ENCODE measurements at regions not wholly inside any gene's neighbourhood (a gene's known extent, or its start where the extent isn't known, plus 50 kb on each side); places are given as distances from the start of the nearest gene placed in this dataset.

DNA sequence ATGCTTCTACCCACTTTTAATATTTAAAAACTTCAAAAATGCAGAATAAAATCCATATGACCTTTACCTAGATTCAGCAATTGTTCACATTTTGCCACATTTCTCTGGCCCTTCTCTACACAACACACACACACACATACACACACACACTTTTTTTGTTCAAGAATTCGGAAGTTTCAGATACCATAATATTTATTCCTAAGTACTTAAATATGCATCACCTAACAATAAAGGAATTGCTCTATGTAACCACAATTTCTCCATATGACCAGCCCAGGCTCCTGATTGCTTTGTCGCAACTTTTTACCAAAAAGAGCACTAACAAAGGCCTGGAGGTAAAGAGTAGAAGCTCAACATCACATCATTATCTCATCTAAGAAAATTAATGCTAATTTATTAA, 106.6 kb downstream of the FAS start:
- TF ChIP-seq RAD21 (IDR thresholded peaks at IDR 0.05; ENCODE audit: low read depth): no peak
- TF ChIP-seq SP1 (IDR thresholded peaks at IDR 0.05; ENCODE audit: low read depth): no peak
- no TSS peak for BruUV-seq (replicated peaks)
- Histone ChIP-seq H3K9me2 (ENCODE audit: insufficient read depth) (no peaks in the 10 kb centered on the region), H3K79me2 (ENCODE audit: insufficient read depth, low read length) (no peaks in the 10 kb centered on the region), H3K4me2 (ENCODE audit: low read length) (no peak overlapping the region), H3K27me3 (ENCODE audit: insufficient read depth, low read length) (no peaks in the 10 kb centered on the region), H3K4me3 (replicated peaks in 1 of 2; ENCODE audit: low read depth in 1 of 2, low read length in 2 of 2) (no peak overlapping the region), H3K27ac (ENCODE audit: low read depth, low read length) (no peak overlapping the region), H3K36me3 (ENCODE audit: control insufficient read depth in 1 of 2, insufficient read depth in 2 of 2, low read length in 2 of 2) (no peaks in the 10 kb centered on the region), H2AFZ (ENCODE audit: low read depth, low read length, poor library complexity, severe bottlenecking) (no peak overlapping the region), H3K9me3 (ENCODE audit: control insufficient read depth in 1 of 2, insufficient read depth in 1 of 2, low read depth in 1 of 2, low read length in 2 of 2) (no peaks in the 10 kb centered on the region), H3K9ac (ENCODE audit: low read length) (no peak overlapping the region), H4K20me1 (ENCODE audit: insufficient read depth) (no peaks in the 10 kb centered on the region), H3K4me1 (ENCODE audit: control insufficient read depth in 1 of 2, insufficient read depth in 2 of 2, low read length in 2 of 2) (peaks cover 0 to 7% of the 10 kb centered on the region in 2 experiments; a peak in 2 of 4 replicates)
- intact Hi-C loops (cut with micrococcal nuclease): no loop called here
- CTCF ChIA-PET: no interaction called here
- POLR2A ChIA-PET: no interaction called here
- no peak for ATAC-seq
- RAD21 ChIA-PET (ENCODE audit: low non-redundant PET in 1 of 2, low total read pairs in 2 of 2, uncharacterized antibody in 2 of 2, unreplicated experiment in 2 of 2): no interaction called here
- no peak for DNase-seq (ENCODE audit: low read depth, low spot score)

DNA sequence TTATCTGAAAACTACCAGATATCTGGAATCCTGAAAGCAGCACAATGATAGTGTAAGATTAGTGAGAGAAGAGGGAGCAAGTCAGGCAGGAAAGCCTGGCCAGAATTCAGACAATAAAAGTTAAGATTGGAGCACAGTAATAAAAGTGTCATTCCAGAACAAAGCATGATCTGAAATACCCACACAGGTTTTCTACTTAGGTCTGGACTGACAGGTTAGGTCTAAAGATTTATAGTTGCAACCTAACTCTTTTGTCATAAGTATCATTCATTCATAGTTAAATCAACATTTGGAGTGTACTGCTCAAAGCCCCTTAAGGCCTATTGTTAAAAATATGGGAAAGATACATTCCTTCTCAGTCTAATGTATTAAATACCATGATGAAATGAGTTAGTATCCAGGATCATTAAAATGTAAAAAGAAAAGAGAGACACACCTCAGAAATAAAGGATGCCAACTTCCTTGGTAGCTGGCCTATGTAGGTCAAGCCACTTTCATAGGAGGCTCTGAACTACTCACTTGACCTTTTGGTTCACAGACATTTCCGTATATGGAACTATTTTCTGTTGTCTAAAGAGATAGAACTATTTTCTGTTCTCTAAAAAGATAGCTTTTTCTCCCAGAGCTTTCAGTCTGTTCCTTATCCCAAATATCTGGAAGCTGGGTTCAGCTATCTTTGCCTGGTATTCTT, 105.2 kb downstream of the FAS start:
- intact Hi-C loops (cut with micrococcal nuclease): no loop called here
- POLR2A ChIA-PET: no interaction called here
- H3K9me3 ChIP-seq (ENCODE audit: control insufficient read depth in 1 of 2, insufficient read depth in 1 of 2, low read depth in 1 of 2, low read length in 2 of 2): no peaks in the 10 kb centered on the region
- H3K4me3 ChIP-seq (replicated peaks in 1 of 2; ENCODE audit: low read depth in 1 of 2, low read length in 2 of 2): no peak overlapping the region
- RAD21 ChIA-PET (ENCODE audit: low non-redundant PET in 1 of 2, low total read pairs in 2 of 2, uncharacterized antibody in 2 of 2, unreplicated experiment in 2 of 2): no interaction called here
- no peaks in the 10 kb centered on the region for H3K36me3 ChIP-seq (ENCODE audit: control insufficient read depth in 1 of 2, insufficient read depth in 2 of 2, low read length in 2 of 2)
- H3K27me3 ChIP-seq (ENCODE audit: insufficient read depth, low read length): no peaks in the 10 kb centered on the region
- DNase-seq (ENCODE audit: low read depth, low spot score) (no peak), ATAC-seq (no peak)
- no peaks in the 10 kb centered on the region for H3K9me2 ChIP-seq (ENCODE audit: insufficient read depth)
- H3K79me2 ChIP-seq (ENCODE audit: insufficient read depth, low read length): no peaks in the 10 kb centered on the region
- no peak overlapping the region for H3K9ac ChIP-seq (ENCODE audit: low read length)
- no peak overlapping the region for H2AFZ ChIP-seq (ENCODE audit: low read depth, low read length, poor library complexity, severe bottlenecking)
- H3K4me2 ChIP-seq (ENCODE audit: low read length): no peak overlapping the region
- CTCF ChIA-PET: no interaction called here
- no peak overlapping the region for H3K27ac ChIP-seq (ENCODE audit: low read depth, low read length)
- H4K20me1 ChIP-seq (ENCODE audit: insufficient read depth): no peaks in the 10 kb centered on the region
- no TSS peak for BruUV-seq (replicated peaks)
- no peaks in the 10 kb centered on the region for H3K4me1 ChIP-seq (ENCODE audit: control insufficient read depth in 1 of 2, insufficient read depth in 2 of 2, low read length in 2 of 2)
- TF ChIP-seq EZH2phosphoT487 (IDR thresholded peaks at IDR 0.05; ENCODE audit: borderline replicate concordance) (no peak), SRF (IDR thresholded peaks at IDR 0.05; ENCODE audit: low read depth) (no peak), CBX3 (IDR thresholded peaks at IDR 0.05; ENCODE audit: low read depth) (no peak), FOSL1 (IDR thresholded peaks at IDR 0.05; ENCODE audit: low read depth) (no peak), POLR2A (IDR thresholded peaks at IDR 0.05; ENCODE audit: borderline replicate concordance, extremely low read depth, insufficient read depth, insufficient read length) (no peak), CEBPB (IDR thresholded peaks at IDR 0.05; ENCODE audit: low read depth) (no peak), ELF1 (IDR thresholded peaks at IDR 0.05; ENCODE audit: borderline replicate concordance, low read depth) (no peak), ZFX (IDR thresholded peaks at IDR 0.05) (no peak)
- TF ChIP-seq, protein P1, sequence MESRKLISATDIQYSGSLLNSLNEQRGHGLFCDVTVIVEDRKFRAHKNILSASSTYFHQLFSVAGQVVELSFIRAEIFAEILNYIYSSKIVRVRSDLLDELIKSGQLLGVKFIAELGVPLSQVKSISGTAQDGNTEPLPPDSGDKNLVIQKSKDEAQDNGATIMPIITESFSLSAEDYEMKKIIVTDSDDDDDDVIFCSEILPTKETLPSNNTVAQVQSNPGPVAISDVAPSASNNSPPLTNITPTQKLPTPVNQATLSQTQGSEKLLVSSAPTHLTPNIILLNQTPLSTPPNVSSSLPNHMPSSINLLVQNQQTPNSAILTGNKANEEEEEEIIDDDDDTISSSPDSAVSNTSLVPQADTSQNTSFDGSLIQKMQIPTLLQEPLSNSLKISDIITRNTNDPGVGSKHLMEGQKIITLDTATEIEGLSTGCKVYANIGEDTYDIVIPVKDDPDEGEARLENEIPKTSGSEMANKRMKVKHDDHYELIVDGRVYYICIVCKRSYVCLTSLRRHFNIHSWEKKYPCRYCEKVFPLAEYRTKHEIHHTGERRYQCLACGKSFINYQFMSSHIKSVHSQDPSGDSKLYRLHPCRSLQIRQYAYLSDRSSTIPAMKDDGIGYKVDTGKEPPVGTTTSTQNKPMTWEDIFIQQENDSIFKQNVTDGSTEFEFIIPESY (IDR thresholded peaks at IDR 0.05; ENCODE audit: extremely low read depth, insufficient replicate concordance, low read length): no peak
- TF ChIP-seq, protein P2, sequence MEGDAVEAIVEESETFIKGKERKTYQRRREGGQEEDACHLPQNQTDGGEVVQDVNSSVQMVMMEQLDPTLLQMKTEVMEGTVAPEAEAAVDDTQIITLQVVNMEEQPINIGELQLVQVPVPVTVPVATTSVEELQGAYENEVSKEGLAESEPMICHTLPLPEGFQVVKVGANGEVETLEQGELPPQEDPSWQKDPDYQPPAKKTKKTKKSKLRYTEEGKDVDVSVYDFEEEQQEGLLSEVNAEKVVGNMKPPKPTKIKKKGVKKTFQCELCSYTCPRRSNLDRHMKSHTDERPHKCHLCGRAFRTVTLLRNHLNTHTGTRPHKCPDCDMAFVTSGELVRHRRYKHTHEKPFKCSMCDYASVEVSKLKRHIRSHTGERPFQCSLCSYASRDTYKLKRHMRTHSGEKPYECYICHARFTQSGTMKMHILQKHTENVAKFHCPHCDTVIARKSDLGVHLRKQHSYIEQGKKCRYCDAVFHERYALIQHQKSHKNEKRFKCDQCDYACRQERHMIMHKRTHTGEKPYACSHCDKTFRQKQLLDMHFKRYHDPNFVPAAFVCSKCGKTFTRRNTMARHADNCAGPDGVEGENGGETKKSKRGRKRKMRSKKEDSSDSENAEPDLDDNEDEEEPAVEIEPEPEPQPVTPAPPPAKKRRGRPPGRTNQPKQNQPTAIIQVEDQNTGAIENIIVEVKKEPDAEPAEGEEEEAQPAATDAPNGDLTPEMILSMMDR (IDR thresholded peaks at IDR 0.05 in 2 of 3, conservative IDR thresholded peaks at IDR 0.05 in 1 of 3; ENCODE audit: borderline replicate concordance in 1 of 3, insufficient read depth in 1 of 3, low read depth in 2 of 3, low read length in 2 of 3): no peak
- TF ChIP-seq, protein P3, sequence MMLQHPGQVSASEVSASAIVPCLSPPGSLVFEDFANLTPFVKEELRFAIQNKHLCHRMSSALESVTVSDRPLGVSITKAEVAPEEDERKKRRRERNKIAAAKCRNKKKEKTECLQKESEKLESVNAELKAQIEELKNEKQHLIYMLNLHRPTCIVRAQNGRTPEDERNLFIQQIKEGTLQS (IDR thresholded peaks at IDR 0.05): no peak
- TF ChIP-seq, protein P4, sequence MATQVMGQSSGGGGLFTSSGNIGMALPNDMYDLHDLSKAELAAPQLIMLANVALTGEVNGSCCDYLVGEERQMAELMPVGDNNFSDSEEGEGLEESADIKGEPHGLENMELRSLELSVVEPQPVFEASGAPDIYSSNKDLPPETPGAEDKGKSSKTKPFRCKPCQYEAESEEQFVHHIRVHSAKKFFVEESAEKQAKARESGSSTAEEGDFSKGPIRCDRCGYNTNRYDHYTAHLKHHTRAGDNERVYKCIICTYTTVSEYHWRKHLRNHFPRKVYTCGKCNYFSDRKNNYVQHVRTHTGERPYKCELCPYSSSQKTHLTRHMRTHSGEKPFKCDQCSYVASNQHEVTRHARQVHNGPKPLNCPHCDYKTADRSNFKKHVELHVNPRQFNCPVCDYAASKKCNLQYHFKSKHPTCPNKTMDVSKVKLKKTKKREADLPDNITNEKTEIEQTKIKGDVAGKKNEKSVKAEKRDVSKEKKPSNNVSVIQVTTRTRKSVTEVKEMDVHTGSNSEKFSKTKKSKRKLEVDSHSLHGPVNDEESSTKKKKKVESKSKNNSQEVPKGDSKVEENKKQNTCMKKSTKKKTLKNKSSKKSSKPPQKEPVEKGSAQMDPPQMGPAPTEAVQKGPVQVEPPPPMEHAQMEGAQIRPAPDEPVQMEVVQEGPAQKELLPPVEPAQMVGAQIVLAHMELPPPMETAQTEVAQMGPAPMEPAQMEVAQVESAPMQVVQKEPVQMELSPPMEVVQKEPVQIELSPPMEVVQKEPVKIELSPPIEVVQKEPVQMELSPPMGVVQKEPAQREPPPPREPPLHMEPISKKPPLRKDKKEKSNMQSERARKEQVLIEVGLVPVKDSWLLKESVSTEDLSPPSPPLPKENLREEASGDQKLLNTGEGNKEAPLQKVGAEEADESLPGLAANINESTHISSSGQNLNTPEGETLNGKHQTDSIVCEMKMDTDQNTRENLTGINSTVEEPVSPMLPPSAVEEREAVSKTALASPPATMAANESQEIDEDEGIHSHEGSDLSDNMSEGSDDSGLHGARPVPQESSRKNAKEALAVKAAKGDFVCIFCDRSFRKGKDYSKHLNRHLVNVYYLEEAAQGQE (IDR thresholded peaks at IDR 0.05; ENCODE audit: low read depth): no peak
